AG04449 (cell line): ENCODE measurements at regions not wholly inside any gene's neighbourhood (a gene's known extent, or its start where the extent isn't known, plus 50 kb on each side); places are given as distances from the start of the nearest gene placed in this dataset.
"Not testable (repeated sequence)": the region's sequence is repeated elsewhere in the genome, so short reads cannot be mapped to it uniquely, and the experiment has no call there.

Source experiments
- CTCF ChIA-PET: fragments of 350-600 bp; formaldehyde crosslinking; extraction: SDS; loops from one replicate; lab custom pipeline; 2021; ENCODE audit warnings: antibody characterized with exemption; lab: Yijun Ruan, JAX
- POLR2A ChIA-PET: fragments of 400-600, 350-600 bp; formaldehyde crosslinking; extraction: SDS; loops from one replicate; lab custom pipeline; 2020; ENCODE audit warnings: antibody characterized with exemption, inconsistent platforms; lab: Yijun Ruan, JAX
- DNase-seq: peaks from one replicate; pipeline ENCODE4 v3.0.0-alpha.2; 2010; ENCODE audit warnings: low read depth, low spot score
- H3K4me3 ChIP-seq: 2 replicates; pipeline ENCODE4 v1.5.1; 2011; ENCODE audit warnings: low read depth, mild to moderate bottlenecking, control low read depth, low read length
- TF ChIP-seq, protein P1 (sequence below): IDR thresholded peaks from one replicate; pipeline ENCODE4 v1.5.1; 2011; ENCODE audit warnings: mild to moderate bottlenecking, moderate library complexity, low read length, control low read depth, inconsistent platforms; ENCODE audit not compliant: insufficient read depth; ENCODE audit errors: missing control alignments

DNA sequence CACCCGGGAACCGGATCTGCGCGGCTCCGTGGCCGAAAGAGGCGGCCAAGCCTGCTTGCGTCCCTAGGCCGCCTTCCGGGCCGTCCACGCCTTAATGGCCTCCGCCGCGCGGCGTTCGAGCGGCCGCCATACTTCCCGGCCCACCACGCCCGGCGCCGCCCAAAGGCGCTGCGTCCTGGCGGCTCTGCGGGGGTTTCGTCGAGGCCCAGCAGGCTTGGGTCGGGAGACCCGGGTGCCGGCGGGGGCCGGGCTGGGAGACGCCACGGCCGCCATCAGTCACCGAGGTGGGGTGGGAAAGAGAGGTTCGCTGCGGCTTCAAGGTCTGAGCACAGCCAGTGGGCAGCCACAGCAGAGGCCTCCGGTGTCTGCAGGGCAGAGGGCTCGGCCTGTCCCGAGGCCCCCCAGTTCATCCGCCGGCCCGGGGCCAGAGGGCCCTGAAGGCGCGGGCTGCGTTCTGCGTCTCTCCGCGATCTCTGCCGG is 545.8 kb upstream of the CDH10 start:
- DNase-seq: no peak
- ChIA-PET POLR2A (no interaction called here), CTCF (no interaction called here)
- TF ChIP-seq, protein P1, sequence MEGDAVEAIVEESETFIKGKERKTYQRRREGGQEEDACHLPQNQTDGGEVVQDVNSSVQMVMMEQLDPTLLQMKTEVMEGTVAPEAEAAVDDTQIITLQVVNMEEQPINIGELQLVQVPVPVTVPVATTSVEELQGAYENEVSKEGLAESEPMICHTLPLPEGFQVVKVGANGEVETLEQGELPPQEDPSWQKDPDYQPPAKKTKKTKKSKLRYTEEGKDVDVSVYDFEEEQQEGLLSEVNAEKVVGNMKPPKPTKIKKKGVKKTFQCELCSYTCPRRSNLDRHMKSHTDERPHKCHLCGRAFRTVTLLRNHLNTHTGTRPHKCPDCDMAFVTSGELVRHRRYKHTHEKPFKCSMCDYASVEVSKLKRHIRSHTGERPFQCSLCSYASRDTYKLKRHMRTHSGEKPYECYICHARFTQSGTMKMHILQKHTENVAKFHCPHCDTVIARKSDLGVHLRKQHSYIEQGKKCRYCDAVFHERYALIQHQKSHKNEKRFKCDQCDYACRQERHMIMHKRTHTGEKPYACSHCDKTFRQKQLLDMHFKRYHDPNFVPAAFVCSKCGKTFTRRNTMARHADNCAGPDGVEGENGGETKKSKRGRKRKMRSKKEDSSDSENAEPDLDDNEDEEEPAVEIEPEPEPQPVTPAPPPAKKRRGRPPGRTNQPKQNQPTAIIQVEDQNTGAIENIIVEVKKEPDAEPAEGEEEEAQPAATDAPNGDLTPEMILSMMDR: no peak
- no peak overlapping the region for H3K4me3 ChIP-seq

DNA sequence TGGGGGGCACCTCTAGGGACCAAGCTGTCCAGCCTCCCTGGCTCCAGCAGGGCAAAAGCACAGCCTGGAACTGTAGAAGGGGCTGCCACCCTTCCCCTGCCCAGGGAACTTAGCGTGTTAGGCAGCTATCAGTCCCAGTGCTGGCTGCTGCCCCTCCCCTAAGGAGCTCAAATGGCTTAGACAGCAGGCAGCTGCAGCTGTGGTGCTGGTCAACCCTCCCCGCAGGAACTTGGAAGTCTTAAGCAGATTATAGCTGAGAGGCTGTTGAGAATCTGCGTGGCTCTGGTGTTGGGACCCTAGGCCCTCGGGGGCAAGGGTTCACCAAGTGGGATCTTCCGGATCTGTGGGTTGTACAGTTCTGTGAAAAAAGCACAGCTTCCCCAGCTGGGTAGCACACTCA is 536.5 kb upstream of the CDH10 start:
- no peak for DNase-seq
- H3K4me3 ChIP-seq: no peak overlapping the region
- TF ChIP-seq, protein P1: no peak
- ChIA-PET CTCF (no interaction called here), POLR2A (no interaction called here)

DNA sequence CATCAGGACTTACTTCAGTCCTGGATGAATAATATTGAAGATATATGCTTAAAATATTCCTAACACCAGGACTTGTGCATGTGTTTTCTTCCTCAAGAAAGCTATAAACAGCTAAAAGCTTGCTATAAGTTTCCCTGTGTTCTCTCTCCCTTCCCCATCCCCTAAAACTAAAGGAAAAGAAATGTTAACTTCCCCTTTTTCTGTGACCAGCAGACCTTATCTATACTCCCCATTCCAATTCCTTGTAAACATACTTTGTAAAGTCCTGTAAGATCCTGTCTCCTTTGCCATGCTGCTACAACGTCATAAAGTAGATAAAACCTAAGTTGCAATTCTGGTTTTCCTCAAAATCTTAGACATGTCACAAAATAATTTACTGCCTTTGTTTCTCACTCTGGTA is 517.8 kb upstream of the CDH10 start:
- H3K4me3 ChIP-seq, POLR2A ChIA-PET, DNase-seq, CTCF ChIA-PET: not testable (repeated sequence)

DNA sequence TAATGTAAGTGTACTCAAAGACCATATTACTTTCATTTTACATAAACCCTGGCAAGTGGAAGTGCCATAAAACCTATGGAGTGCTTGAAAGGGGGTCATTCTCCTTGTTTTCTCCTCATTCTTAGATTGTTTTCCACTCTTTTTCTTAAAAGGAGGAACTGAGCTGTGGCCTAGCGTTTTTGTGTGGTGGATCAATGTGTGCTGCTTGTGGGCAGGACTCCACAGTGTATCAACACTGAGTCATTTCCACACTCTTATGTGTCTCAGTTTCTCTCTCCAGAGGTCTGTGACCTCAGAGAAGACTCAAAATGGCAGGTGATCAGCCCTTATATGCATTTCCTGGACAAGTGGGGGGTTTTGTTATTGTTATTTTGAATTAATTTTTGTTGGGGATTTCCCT is 516.1 kb upstream of the CDH10 start:
- H3K4me3 ChIP-seq: no peak overlapping the region
- POLR2A ChIA-PET: no interaction called here
- CTCF ChIA-PET: no interaction called here
- TF ChIP-seq, protein P1: no peak
- no peak for DNase-seq

DNA sequence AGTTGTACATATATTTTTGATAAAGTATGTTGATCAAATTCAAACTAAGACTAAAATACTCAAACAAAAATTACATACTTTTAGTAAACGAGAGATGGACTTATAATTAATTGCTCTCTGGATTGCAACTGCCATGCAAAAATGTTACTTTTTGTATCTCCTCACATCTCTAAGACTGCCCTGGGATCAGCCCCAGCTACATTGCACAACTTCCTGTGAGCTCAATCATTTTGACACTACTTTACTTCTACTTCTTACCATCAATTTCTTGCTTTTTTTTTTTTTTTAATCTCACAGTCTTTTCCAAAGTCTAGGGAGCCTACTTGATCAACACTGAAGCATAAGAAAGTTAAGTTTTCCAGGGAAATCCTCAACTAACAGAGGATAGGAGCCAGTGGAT is 506.0 kb upstream of the CDH10 start:
- POLR2A ChIA-PET: no interaction called here
- CTCF ChIA-PET: no interaction called here
- TF ChIP-seq, protein P1: no peak
- DNase-seq: no peak
- no peak overlapping the region for H3K4me3 ChIP-seq

DNA sequence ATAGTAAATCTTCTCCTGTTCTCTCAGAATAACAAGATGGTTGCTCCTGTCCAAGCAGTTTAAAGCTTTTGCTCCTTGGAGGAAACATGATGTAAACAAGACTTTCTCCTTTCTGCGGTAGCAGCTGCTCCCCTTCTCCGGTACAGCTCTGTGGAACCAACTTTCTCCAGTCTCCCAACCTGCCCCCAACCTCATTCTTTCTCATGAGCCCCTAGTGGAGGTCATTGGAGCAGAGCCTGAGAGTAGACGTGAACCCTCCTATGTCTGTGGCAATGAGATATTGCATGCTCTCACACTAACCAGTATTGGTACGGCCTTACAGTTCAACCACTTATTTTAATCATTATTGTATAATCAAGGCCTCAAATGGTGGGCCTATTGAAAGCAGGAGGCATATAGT is 483.8 kb upstream of the CDH10 start:
- H3K4me3 ChIP-seq: no peak overlapping the region
- DNase-seq: no peak
- CTCF ChIA-PET: no interaction called here
- POLR2A ChIA-PET: no interaction called here
- TF ChIP-seq, protein P1: no peak

DNA sequence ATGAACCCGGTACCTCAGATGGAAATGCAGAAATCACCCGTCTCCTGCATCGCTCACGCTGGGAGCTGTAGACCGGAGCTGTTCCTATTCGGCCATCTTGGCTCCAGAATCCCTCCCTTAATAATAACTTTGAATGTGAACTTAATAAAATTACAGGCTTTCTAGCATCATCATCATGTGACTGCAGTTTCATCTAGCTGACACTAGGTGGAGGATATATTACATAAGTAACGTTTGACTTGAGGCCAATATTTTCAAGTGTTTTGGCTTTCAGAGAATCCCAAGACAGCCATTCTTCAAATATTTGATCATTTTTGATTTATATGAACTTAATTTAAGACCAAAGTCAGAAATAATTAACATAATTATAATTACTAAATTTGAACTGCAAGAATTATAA is 474.9 kb upstream of the CDH10 start:
- no peak overlapping the region for H3K4me3 ChIP-seq
- TF ChIP-seq, protein P1: no peak
- ChIA-PET POLR2A (no interaction called here), CTCF (no interaction called here)
- DNase-seq: no peak
